ENCODE measurements at regions not wholly inside any gene's neighbourhood (a gene's known extent, or its start where the extent isn't known, plus 50 kb on each side); places are given as distances from the start of the nearest gene placed in this dataset.

GRCh38 chr2:187093771-187094412 is 244.9 kb upstream of the ZSWIM2 start:
- no peak for TF ChIP-seq CTCF (IDR thresholded peaks at IDR 0.05)
- TF ChIP-seq POLR2A (IDR thresholded peaks at IDR 0.05) = no peak
